NCI-H226 (cell line): ENCODE measurements at regions not wholly inside any gene's neighbourhood (a gene's known extent, or its start where the extent isn't known, plus 50 kb on each side); places are given as distances from the start of the nearest gene placed in this dataset.
"Not testable (repeated sequence)": the region's sequence is repeated elsewhere in the genome, so short reads cannot be mapped to it uniquely, and the experiment has no call there.

Experiments used
- DNase-seq: peaks from one replicate; pipeline ENCODE4 v3.0.0-alpha.2; 2015

DNA sequence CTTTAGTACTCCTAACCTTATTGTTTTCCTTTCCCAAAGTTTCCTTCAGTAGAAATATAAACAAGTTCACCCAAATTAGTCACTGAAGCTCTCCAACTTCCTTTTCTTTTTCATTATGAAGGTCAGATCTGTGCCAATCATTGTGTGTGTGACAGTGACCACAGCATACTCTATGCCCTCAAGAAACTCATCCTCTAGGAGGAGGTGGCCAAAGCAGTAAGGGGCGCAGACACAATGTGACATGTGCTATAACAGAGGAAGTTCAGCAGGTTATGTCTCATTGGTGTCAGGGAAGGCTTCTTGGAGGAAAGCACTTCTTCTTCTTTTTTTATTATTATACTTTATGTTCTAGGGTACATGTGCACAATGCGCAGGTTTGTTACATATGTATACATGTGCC is 60.0 kb upstream of the PSME4 start:
- DNase-seq, result no peak

DNA sequence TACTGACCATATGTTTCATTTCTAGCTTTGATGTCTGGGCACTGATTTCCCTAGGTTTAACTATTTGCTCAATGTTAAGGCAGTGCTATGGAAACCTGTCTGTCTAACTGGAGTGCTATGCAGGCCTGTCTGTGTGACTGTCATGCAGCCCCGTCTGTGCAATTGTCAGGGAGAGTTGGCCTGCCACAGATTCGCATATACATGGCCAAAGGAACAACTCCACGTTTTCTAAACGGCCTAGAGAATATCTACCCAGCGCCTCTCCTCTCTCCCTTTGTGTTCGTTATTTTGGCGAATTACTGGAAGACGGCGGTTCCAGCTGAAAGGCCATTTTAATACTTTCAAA is 59.6 kb upstream of the PSME4 start:
- no peak for DNase-seq

DNA sequence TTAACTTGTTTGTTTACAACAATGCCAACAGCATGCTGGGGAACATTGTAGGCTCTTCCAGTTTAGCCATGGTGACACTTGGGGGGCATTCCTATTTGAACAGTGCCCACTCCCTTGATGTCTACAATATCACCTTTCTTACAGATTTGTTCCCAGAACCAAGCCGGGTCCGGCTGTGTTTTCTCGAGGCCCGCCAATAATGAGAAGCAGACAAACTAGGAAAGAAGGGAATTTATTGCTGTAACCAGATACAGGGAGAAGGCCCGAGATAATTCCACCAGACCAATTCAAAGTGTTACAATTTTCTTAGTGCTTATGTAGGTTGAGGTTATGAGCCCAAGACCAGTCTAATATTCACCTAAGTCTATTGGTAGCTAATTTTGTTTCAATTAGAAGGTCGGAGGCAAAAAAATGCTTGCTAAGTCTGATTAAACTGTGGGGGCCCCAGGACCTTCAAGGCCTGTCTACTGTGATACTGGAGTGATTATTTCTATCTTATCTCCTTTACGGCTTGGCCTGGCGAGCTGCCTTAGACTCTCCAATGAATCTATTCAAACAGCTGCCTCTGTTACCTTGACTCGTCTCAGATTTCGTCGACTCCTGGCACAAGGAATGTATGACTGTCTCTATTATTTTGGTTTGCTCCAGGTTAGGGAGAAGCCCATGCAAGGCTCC is 59.1 kb upstream of the PSME4 start:
- DNase-seq, result peak; percentile 80

DNA sequence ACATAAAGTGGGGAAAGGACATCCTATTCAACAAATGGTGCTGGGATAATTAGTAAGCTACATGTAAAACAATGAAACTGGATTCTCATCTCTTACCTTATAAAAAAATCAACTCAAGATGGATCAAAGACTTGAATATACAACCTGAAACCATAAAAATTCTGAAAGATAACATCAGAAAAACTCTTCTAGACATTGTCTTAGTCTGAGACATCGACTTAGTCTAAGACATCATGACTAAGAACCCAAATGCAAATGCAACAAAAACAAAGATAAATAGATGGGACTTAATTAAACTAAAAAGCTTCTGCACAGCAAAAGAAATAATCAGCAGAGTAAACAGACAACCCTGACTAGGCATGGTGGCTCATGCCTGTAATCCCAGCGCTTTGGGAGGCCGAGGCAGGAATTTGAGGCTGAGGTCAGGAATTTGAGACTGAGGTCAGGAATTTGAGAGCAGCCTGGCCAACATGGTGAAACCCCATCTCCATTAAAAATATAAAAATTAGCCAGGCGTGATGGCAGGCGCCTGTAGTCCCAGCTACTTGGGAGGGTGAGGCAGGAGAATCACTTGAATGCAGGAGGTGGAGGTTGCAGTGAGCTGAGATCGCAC is 54.8 kb upstream of the PSME4 start:
- not testable (repeated sequence) for DNase-seq

DNA sequence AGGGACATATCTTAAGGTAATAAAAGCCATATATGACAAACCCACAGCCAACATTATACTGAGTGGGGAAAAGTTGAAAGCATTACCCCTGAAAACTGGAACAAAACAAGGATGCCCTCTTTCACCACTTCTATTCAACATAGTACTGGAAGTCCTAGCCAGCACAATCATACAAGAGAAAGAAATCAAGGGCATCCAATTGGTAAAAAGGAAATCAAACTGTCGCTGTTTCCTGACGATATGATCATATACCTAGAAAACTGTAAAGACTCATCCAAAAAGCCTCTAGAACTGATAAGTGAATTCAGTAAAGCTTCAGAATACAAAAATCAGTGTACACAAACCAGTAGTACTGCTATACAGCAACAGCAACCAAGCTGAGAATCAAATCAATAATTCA is 53.8 kb upstream of the PSME4 start:
- DNase-seq, result no peak

DNA sequence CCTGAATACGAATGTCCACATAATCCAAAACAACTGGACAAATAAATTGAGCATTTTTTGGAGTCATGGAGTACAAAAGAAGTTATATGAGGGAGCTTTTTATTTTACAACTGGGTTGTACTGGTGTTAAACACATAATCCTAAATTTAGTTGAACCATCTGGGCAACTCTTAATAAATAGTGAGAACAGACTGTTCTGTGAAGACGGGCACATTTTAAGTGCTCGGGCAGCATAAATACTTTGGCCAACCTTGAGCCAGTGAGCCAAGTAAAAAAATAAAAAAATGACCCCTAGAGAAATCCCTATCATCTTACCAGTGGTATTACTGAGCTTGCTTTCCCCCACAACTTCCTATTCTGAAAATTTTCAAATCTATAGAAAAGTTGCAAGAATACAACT is 50.9 kb upstream of the PSME4 start:
- no peak for DNase-seq

DNA sequence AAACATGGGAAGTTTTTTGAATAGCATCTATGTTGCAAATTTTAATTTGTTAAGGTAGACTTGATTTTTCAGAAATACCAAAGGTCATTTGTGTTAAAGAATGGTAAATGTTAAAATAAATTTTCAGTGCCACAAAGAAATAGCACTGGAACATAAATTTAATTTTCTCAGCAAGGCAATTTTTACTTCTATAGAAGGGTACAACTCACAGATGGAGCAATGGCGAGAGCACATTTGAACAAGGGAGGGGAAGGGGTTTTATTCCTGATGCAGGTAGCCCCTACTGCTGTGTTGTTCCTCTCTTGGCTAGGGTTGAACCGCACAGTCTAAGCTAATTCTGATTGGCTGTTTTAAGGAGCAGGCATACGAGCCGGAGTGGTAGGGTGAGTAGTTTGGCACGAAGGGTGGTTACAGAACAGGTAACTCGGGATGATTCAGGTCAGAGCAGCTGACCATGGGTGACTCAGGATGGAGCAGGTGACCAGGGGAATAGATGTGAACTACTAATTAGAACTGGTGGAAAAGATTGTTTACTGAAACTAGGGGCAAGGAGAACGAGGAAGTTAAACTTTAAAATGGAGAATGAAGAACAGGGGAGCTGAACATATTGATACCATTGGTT is 50.1 kb upstream of the PSME4 start:
- no peak for DNase-seq
